DMS 273 (cell line): ENCODE measurements at regions not wholly inside any gene's neighbourhood (a gene's known extent, or its start where the extent isn't known, plus 50 kb on each side); places are given as distances from the start of the nearest gene placed in this dataset.
A peak's percentile ranks its signal among the peaks of the same experiment; 100 is the strongest.

Experiments
- DNase-seq: peaks from one replicate; lab custom pipeline; 2025; ENCODE audit not compliant: unreplicated experiment; lab: John Stamatoyannopoulos, UW

- no peak for DNase-seq
Observed at GRCh38 chr1:104923075-104923474, 1173.4 kb downstream of the AMY1C start.

- DNase-seq = no peak
Observed at GRCh38 chr1:104929280-104929679, 1179.6 kb downstream of the AMY1C start.

GRCh38 chr1:104932030-104932915, 1182.6 kb downstream of the AMY1C start:
- DNase-seq = no peak

- no peak for DNase-seq
Observed at GRCh38 chr1:104932949-104933679, 1183.4 kb downstream of the AMY1C start.

- DNase-seq = no peak
Observed at GRCh38 chr1:104933846-104934245, 1184.1 kb downstream of the AMY1C start.

GRCh38 chr1:104945406-104945805, 1195.7 kb downstream of the AMY1C start:
- no peak for DNase-seq

GRCh38 chr1:104946558-104947210, 1197.0 kb downstream of the AMY1C start:
- no peak for DNase-seq

GRCh38 chr1:104953555-104953954, 1203.9 kb downstream of the AMY1C start:
- DNase-seq = no peak

GRCh38 chr1:104973516-104973915, 1223.8 kb downstream of the AMY1C start:
- DNase-seq = no peak

GRCh38 chr1:104979651-104980050, 1230.0 kb downstream of the AMY1C start:
- DNase-seq = no peak

GRCh38 chr1:104987210-104987609, 1237.5 kb downstream of the AMY1C start:
- DNase-seq = no peak

- no peak for DNase-seq
Observed at GRCh38 chr1:104989012-104989411, 1239.3 kb downstream of the AMY1C start.

GRCh38 chr1:104991702-104992101, 1242.0 kb downstream of the AMY1C start:
- DNase-seq = no peak

- no peak for DNase-seq
Observed at GRCh38 chr1:105000793-105001192, 1251.1 kb downstream of the AMY1C start.

- DNase-seq = no peak
Observed at GRCh38 chr1:105004515-105004914, 1254.8 kb downstream of the AMY1C start.

GRCh38 chr1:105005594-105006195, 1256.0 kb downstream of the AMY1C start:
- no peak for DNase-seq

- DNase-seq = no peak
Observed at GRCh38 chr1:105017587-105017986, 1267.9 kb downstream of the AMY1C start.

- no peak for DNase-seq
Observed at GRCh38 chr1:105023719-105024118, 1274.0 kb downstream of the AMY1C start.

- DNase-seq = peak; percentile 1
Observed at GRCh38 chr1:105027838-105028471, 1278.3 kb downstream of the AMY1C start.

- no peak for DNase-seq
Observed at GRCh38 chr1:105072446-105072845, 1322.7 kb downstream of the AMY1C start.

GRCh38 chr1:105072850-105073249, 1323.2 kb downstream of the AMY1C start:
- DNase-seq = no peak
